ENCODE measurements at regions not wholly inside any gene's neighbourhood (a gene's known extent, or its start where the extent isn't known, plus 50 kb on each side); places are given as distances from the start of the nearest gene placed in this dataset.

DNA sequence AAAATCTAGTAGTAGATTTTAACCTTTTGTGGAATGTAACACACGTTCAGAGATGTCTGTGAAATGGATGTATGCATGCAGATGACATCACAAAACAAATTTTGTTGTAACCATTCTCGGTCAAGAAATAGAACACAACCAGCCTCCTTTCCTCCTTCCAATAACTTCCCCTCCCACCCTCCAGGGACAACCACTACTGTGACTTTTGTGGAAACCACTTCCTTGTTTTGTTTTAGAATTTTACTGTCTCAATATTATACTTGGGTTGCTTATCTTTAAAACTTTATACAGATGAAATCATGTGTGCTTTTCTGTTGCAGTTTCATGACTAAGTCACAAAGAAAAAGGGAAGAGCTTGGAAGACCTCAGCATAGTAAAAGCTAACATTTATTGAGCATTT is 189.4 kb upstream of the NCAM1 start:
- no peak for TF ChIP-seq CTCF (IDR thresholded peaks at IDR 0.05; ENCODE audit: low read depth, low read length, missing input control)
- no peak for TF ChIP-seq SP1 (IDR thresholded peaks at IDR 0.05)

Measured in liver (tissue), 3 donors.